ENCODE measurements at regions not wholly inside any gene's neighbourhood (a gene's known extent, or its start where the extent isn't known, plus 50 kb on each side); places are given as distances from the start of the nearest gene placed in this dataset.
A peak's percentile ranks its signal among the peaks of the same experiment; 100 is the strongest.

DNA sequence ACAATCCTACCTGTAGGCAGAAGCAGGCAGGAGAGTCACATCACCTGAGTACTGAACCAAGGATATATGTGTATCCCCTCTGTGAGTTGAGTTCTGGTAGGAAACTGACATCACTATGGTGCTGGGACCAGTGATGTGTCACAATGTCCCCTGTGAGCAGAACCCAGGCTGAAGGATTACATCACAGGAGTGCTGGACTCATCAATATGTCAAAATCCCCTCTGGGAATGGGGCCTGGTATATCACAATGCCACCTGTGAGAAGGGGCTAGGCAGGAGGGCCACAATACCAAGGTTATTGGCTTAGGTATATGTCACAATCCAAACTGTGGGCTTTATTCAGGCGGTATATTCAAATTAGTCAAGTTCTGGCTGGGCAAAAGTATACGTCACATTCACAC lies 2098.3 kb downstream of the TP53TG3F start:
- no peak for TF ChIP-seq CTCF (IDR thresholded peaks at IDR 0.05)

GRCh38 chr16:35559911-35560636 lies 2100.7 kb downstream of the TP53TG3F start:
- TF ChIP-seq CTCF (IDR thresholded peaks at IDR 0.05), result peak; percentile 25; the same call in 1 of the 2 replicates

DNA sequence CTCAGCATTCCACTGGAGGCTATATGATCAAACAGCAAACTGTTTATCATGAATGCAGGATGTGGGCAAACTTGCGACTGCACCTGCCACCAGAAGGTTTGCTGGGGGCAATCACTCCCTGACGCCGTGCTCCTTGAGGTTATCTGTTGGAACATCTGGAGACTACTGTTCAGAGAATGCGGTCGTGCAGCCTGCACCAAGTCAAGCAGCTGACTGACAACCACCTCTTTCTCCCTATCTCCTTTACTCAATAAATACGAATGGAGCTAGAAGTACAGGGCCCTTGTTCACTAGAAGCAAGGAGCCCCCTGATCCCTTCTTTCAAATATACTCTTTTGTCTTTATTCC lies 2101.2 kb downstream of the TP53TG3F start:
- no peak for TF ChIP-seq CTCF (IDR thresholded peaks at IDR 0.05)

DNA sequence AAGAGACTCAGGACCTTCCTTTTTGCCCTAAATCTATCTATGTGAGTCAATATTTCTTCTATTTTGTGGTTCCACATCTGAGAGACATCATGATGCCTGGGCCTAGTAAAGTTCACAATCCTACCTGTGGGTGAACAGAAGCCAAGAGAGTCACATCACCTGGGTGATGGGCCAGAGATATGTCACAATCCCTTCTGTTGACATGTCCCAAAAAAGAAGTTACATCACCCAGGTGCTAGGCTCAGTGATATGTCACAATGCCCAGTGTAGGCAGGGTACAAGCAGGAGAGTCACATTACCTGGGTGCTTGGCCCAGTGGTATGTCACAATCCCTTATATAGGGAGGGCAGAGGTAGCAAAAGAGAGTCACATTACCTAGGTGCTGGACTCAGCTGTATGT lies 2101.9 kb downstream of the TP53TG3F start:
- no peak for TF ChIP-seq CTCF (IDR thresholded peaks at IDR 0.05)

- TF ChIP-seq CTCF (IDR thresholded peaks at IDR 0.05), result no peak
These were observed 2103.1 kb downstream of the TP53TG3F start for GRCh38 chr16:35562471-35562870.

DNA sequence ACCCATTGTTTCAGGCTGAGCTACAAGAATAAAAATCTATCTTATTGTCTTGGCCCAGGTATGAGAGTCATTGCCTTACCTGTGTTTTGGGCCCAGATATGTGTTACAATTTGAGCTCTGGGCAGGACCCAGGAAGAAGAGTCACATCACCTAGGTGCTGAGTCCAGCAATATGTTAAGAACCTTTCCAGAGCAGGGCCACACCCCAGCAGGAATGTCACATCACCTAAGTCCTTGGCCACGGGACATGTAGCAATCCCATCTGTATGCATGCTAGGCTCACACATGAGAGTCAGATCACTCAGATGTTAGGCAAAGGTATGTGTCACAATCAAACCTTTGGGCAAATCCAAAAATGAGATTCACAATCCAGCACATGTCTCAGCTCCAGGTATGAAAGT lies 2103.5 kb downstream of the TP53TG3F start:
- TF ChIP-seq CTCF (IDR thresholded peaks at IDR 0.05), result no peak

- no peak for TF ChIP-seq CTCF (IDR thresholded peaks at IDR 0.05)
These were observed 2104.7 kb downstream of the TP53TG3F start for GRCh38 chr16:35564148-35564547.

DNA sequence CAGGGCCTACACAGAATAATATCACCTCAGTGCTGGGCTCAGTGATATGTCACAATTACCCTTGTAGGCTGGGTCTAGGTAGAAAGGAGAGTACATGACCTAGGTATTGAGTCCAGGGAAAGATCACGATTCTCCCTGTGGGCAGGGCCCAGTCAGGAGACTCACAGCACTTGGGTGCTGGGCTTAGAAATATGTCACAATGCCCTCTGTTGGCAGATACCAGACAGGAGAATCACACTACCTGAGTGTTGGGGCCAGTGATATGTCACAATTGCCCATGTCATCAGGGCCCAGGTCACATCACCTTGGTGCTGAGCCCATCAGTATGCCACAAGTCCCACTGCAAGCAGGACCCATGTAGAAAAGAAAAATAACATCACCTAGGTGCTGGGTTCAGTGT lies 2105.5 kb downstream of the TP53TG3F start:
- TF ChIP-seq CTCF (IDR thresholded peaks at IDR 0.05), result no peak
